ENCODE measurements at regions not wholly inside any gene's neighbourhood (a gene's known extent, or its start where the extent isn't known, plus 50 kb on each side); places are given as distances from the start of the nearest gene placed in this dataset.

GRCh38 chr4:3859571-3859970, 93.4 kb downstream of the ADRA2C start:
- H3K9me2 ChIP-seq = no peaks in the 10 kb centered on the region
- POLR2A ChIA-PET = no interaction called here
- H3K9me3 ChIP-seq = no peaks in the 10 kb centered on the region
- H3K4me1 ChIP-seq (ENCODE audit: control insufficient read depth in 1 of 2, insufficient read depth in 2 of 2, low read depth in 1 of 2, low read length in 1 of 2) = peaks cover 0 to 8% of the 10 kb centered on the region in 2 experiments; a peak in 1 of 4 replicates
- H3K9ac ChIP-seq = no peak overlapping the region
- H4K20me1 ChIP-seq (ENCODE audit: insufficient read depth) = no peaks in the 10 kb centered on the region
- 48% methylated on average over 3 of the region's 8 CpGs for WGBS (ENCODE audit: low lambda C conversion rate)
- no peaks in the 10 kb centered on the region for H3K36me3 ChIP-seq (replicated peaks in 1 of 2; ENCODE audit: control insufficient read depth in 1 of 2, insufficient read depth in 2 of 2, low read length in 1 of 2)
- H3K79me2 ChIP-seq (ENCODE audit: insufficient read depth) = no peaks in the 10 kb centered on the region
- H3K27me3 ChIP-seq (ENCODE audit: insufficient read depth) = no peaks in the 10 kb centered on the region
- TF ChIP-seq POLR2AphosphoS5 (IDR thresholded peaks at IDR 0.05; ENCODE audit: low read depth, low read length) (no peak), RAD21 (IDR thresholded peaks at IDR 0.05; ENCODE audit: low read length) (no peak), GABPA (IDR thresholded peaks at IDR 0.05; ENCODE audit: low read depth) (no peak), MAX (IDR thresholded peaks at IDR 0.05; ENCODE audit: low read depth) (no peak), FOSL2 (IDR thresholded peaks at IDR 0.05; ENCODE audit: borderline replicate concordance, low read depth) (no peak), RFX5 (IDR thresholded peaks at IDR 0.05; ENCODE audit: low read length) (no peak), RXRA (IDR thresholded peaks at IDR 0.05; ENCODE audit: borderline replicate concordance, low read depth) (no peak), JUND (IDR thresholded peaks at IDR 0.05) (no peak), MEF2A (IDR thresholded peaks at IDR 0.05; ENCODE audit: borderline replicate concordance, low read depth) (no peak), ZBTB33 (IDR thresholded peaks at IDR 0.05; ENCODE audit: borderline replicate concordance, low read depth) (no peak)
- no peak overlapping the region for H3K4me3 ChIP-seq (ENCODE audit: low read depth in 2 of 2, low read length in 1 of 2)
- no peak for DNase-seq
- no peaks in the 10 kb centered on the region for H3F3A ChIP-seq (replicated peaks; ENCODE audit: insufficient read depth)
- H2AFZ ChIP-seq (ENCODE audit: low read depth) = no peak overlapping the region
- CTCF ChIA-PET = interaction anchor here (0.8 to 1.7 kb wide), 4 partner anchors 21 to 93 kb away, joined by 3 to 10 read pairs (median 3); partner anchors contain the start of gene ADRA2C
- no peak overlapping the region for H3K27ac ChIP-seq (ENCODE audit: low read depth in 2 of 2, low read length in 1 of 2)
- no peak overlapping the region for H3K4me2 ChIP-seq

DNA sequence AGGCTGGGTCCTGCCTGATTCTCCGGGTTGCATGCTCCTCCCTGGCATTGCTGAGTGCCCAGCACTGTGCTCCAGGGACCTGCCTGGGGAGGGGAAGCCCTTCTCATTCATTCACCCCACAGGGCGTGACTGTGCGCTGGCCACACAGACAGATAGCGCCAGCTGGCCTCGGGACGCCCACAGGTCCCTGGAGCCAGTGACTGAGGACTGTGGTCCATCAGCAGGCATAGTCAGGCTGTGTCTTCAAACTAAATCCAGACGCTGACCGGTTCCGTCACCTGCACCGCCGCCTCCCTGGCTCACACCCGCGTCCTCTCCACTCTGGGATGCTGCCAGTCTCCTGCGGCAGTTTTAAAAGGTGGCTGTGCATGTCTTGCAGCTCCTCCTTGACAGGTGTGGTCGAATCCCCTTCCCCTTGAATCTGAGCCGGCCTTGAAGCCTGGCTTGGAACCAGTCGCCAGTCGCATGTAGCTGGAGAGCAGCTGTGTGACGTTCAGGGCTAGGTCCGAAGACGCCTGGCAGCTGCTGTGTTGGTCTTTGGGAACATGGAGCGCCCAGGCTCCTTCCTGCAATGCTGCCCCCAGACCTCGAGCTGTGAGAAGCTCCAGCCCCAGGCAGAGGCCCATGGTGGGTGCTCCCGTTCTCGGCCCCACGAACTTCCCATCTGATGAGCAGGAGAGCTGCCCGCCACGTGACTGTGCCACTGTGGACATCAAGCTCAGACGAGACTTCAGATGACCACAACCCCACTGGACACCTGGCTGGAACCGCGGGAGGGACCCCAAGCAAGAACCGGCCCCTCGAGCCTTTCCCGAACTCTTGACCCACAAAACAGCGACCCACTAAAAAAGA, 94.1 kb downstream of the ADRA2C start:
- no peak overlapping the region for H3K4me2 ChIP-seq
- no peaks in the 10 kb centered on the region for H3K79me2 ChIP-seq (ENCODE audit: insufficient read depth)
- POLR2A ChIA-PET = no interaction called here
- no peaks in the 10 kb centered on the region for H3K27me3 ChIP-seq (ENCODE audit: insufficient read depth)
- no peaks in the 10 kb centered on the region for H3K9me2 ChIP-seq
- H3K36me3 ChIP-seq (replicated peaks in 1 of 2; ENCODE audit: control insufficient read depth in 1 of 2, insufficient read depth in 2 of 2, low read length in 1 of 2) = no peaks in the 10 kb centered on the region
- no peak overlapping the region for H3K9ac ChIP-seq
- H3K4me1 ChIP-seq (ENCODE audit: control insufficient read depth in 1 of 2, insufficient read depth in 2 of 2, low read depth in 1 of 2, low read length in 1 of 2) = peaks cover 0 to 8% of the 10 kb centered on the region in 2 experiments; a peak in 1 of 4 replicates
- H4K20me1 ChIP-seq (ENCODE audit: insufficient read depth) = no peaks in the 10 kb centered on the region
- no peak overlapping the region for H3K4me3 ChIP-seq (ENCODE audit: low read depth in 2 of 2, low read length in 1 of 2)
- H2AFZ ChIP-seq (ENCODE audit: low read depth) = no peak overlapping the region
- no peak for DNase-seq
- H3K9me3 ChIP-seq = no peaks in the 10 kb centered on the region
- 34% methylated on average over 16 of the region's 35 CpGs for WGBS (ENCODE audit: low lambda C conversion rate)
- CTCF ChIA-PET = interaction anchor here (0.8 to 1.7 kb wide), 4 partner anchors 20 to 94 kb away, joined by 3 to 10 read pairs (median 3); partner anchors contain the start of gene ADRA2C
- no peak for TF ChIP-seq ZBTB33 (IDR thresholded peaks at IDR 0.05; ENCODE audit: borderline replicate concordance, low read depth)
- no peaks in the 10 kb centered on the region for H3F3A ChIP-seq (replicated peaks; ENCODE audit: insufficient read depth)
- no peak overlapping the region for H3K27ac ChIP-seq (ENCODE audit: low read depth in 2 of 2, low read length in 1 of 2)
